T-cell (primary cell): ENCODE measurements at regions not wholly inside any gene's neighbourhood (a gene's known extent, or its start where the extent isn't known, plus 50 kb on each side); places are given as distances from the start of the nearest gene placed in this dataset.

Experiments used
- ATAC-seq, 4 experiments: fragments of 200-7000 bp in 3 of 4; fragments of 150-1000 bp in 1 of 4; cut with Tn5 transposase; replicated peaks in 1 of 4; 1 replicate in 3 of 4; 2 replicates in 1 of 4; pipeline ENCODE4 v1.10.0; 2021; ENCODE audit warnings: moderate library complexity in 3 of 4, mild to moderate bottlenecking in 2 of 4, moderate number of reproducible peaks in 1 of 4
- CTCF ChIA-PET, 2 donors: fragments of 300-600 bp; sonication (Branson Sonifier 250); formaldehyde crosslinking; loops; one replicate each; lab custom pipeline; 2022; ENCODE audit warnings: antibody characterized with exemption in 2 of 2; lab: Charles Lee
- POLR2A ChIA-PET, 2 donors: fragments of 300-600 bp; sonication (Branson Sonifier 250); formaldehyde crosslinking; loops; one replicate each; lab custom pipeline; 2022; ENCODE audit warnings: antibody characterized with exemption in 2 of 2; lab: Charles Lee
- DNase-seq, 35 experiments: peaks; one replicate each; pipeline versions ENCODE4 v3.0.0 to v3.0.0-alpha.2; 2013 to 2023
- H3K27ac ChIP-seq: one replicate; pipeline ENCODE4 v1.5.1; 2013; ENCODE audit warnings: low read length
- H3K27me3 ChIP-seq, 2 experiments: replicated peaks in 1 of 2; 1 replicate in 1 of 2; 2 replicates in 1 of 2; pipeline versions ENCODE4 v1.6.1 to v1.7.0; 2013; ENCODE audit warnings: low read length in 1 of 2, mixed read lengths in 1 of 2; ENCODE audit not compliant: control insufficient read depth in 2 of 2, insufficient read depth in 2 of 2; ENCODE audit errors: extremely low read depth in 1 of 2
- H3K36me3 ChIP-seq, 2 donors: 1 replicate in 1 of 2; 2 replicates in 1 of 2; pipeline versions ENCODE4 v1.6.1 to v1.7.0; 2013; ENCODE audit warnings: low read length in 1 of 2; ENCODE audit not compliant: control insufficient read depth in 2 of 2, insufficient read depth in 1 of 2; ENCODE audit errors: extremely low read depth in 1 of 2
- H3K4me1 ChIP-seq, 2 experiments: 1 replicate in 1 of 2; 2 replicates in 1 of 2; pipeline versions ENCODE4 v1.6.1 to v1.7.0; 2013; ENCODE audit warnings: low read length in 2 of 2, mixed read lengths in 1 of 2; ENCODE audit not compliant: insufficient read depth in 2 of 2, control insufficient read depth in 1 of 2; ENCODE audit errors: extremely low read depth in 1 of 2
- H3K4me3 ChIP-seq, 2 donors: 1 replicate in 1 of 2; 2 replicates in 1 of 2; pipeline versions ENCODE4 v1.5.1 to v1.7.0; 2013; ENCODE audit warnings: mild to moderate bottlenecking in 2 of 2, low read length in 1 of 2, moderate library complexity in 1 of 2; ENCODE audit not compliant: control insufficient read depth in 1 of 2; ENCODE audit errors: extremely low read depth in 1 of 2
- H3K9me3 ChIP-seq: 2 replicates; pipeline ENCODE4 v1.7.0; 2013
- H3K27ac Mint-ChIP-seq, 2 donors: one replicate each; pipeline ENCODE4 v1.8.0; 2020 to 2021; ENCODE audit warnings: mild to moderate bottlenecking in 2 of 2, mixed read lengths in 2 of 2
- H3K27me3 Mint-ChIP-seq, 2 donors: one replicate each; pipeline ENCODE4 v1.8.0; 2021 to 2022; ENCODE audit warnings: mixed read lengths in 2 of 2
- H3K36me3 Mint-ChIP-seq: one replicate; pipeline ENCODE4 v1.8.0; 2021; ENCODE audit warnings: mixed read lengths
- H3K4me1 Mint-ChIP-seq, 3 donors: one replicate each; pipeline ENCODE4 v1.8.0; 2020 to 2022; ENCODE audit warnings: mixed read lengths in 3 of 3, mild to moderate bottlenecking in 1 of 3
- H3K4me3 Mint-ChIP-seq, 3 donors: one replicate each; pipeline ENCODE4 v1.8.0; 2020 to 2022; ENCODE audit warnings: mild to moderate bottlenecking in 3 of 3, mixed read lengths in 3 of 3, moderate library complexity in 3 of 3
- H3K9me3 Mint-ChIP-seq, 3 donors: one replicate each; pipeline ENCODE4 v1.8.0; 2020 to 2022; ENCODE audit warnings: mixed read lengths in 3 of 3
- WGBS: methylation state at CpG from one replicate; pipeline ENCODE4 v1.1.5; 2013; ENCODE audit warnings: missing lambda C conversion rate; ENCODE audit not compliant: insufficient coverage; 5-methylcytosine and 5-hydroxymethylcytosine counted together

GRCh38 chr21:28522014-28522799 lies 470.5 kb downstream of the LTN1 start:
- H3K9me3 Mint-ChIP-seq: no peaks in the 10 kb centered on the region
- ChIA-PET POLR2A (interaction anchor here in 1 of 2 donors (0.6 kb wide), 1 partner anchor 11 kb away, joined by 3 read pairs; no protein-coding TSS in a partner anchor), CTCF (interaction anchor here (0.7 to 2.5 kb wide), 3 partner anchors 9 to 224 kb away, joined by 3 to 20 read pairs (median 6); no protein-coding TSS in a partner anchor)
- peaks cover 0 to 14% of the 10 kb centered on the region in 2 donors for H3K27me3 Mint-ChIP-seq
- H3K27ac Mint-ChIP-seq: no peak overlapping the region
- no peaks in the 10 kb centered on the region for H3K9me3 ChIP-seq
- 0% methylated on average over 1 of the region's 9 CpGs for WGBS
- no peak overlapping the region for H3K4me3 Mint-ChIP-seq
- no peak overlapping the region for H3K27ac ChIP-seq
- no peak overlapping the region for H3K4me3 ChIP-seq
- no peaks in the 10 kb centered on the region for H3K36me3 ChIP-seq
- no peaks in the 10 kb centered on the region for H3K27me3 ChIP-seq
- DNase-seq (peak in 1 of 35 experiments; percentile 16), ATAC-seq (no peak)
- H3K36me3 Mint-ChIP-seq: no peaks in the 10 kb centered on the region
- peaks cover 1 to 7% (median 2%) of the 10 kb centered on the region in 3 donors for H3K4me1 Mint-ChIP-seq
- H3K4me1 ChIP-seq: peaks cover 0 to under 1% of the 10 kb centered on the region in 2 experiments

GRCh38 chr21:28518630-28519029 lies 474.0 kb downstream of the LTN1 start:
- H3K4me1 Mint-ChIP-seq: peaks cover 2 to 9% (median 4%) of the 10 kb centered on the region in 3 donors
- WGBS: 100% methylated on average over 1 of the region's 3 CpGs
- Histone ChIP-seq H3K27me3 (no peaks in the 10 kb centered on the region), H3K4me1 (peaks cover 0 to 2% of the 10 kb centered on the region in 2 experiments), H3K9me3 (no peaks in the 10 kb centered on the region), H3K4me3 (no peak overlapping the region), H3K36me3 (no peaks in the 10 kb centered on the region), H3K27ac (no peak overlapping the region)
- H3K27me3 Mint-ChIP-seq: no peaks in the 10 kb centered on the region
- POLR2A ChIA-PET: no interaction called here
- no peak for DNase-seq
- H3K9me3 Mint-ChIP-seq: no peaks in the 10 kb centered on the region
- H3K27ac Mint-ChIP-seq: no peak overlapping the region
- H3K4me3 Mint-ChIP-seq: no peak overlapping the region
- H3K36me3 Mint-ChIP-seq: no peaks in the 10 kb centered on the region
- ATAC-seq: no peak
- CTCF ChIA-PET: interaction anchor here (0.5 to 8.0 kb wide), 4 partner anchors 55 to 1655 kb away, joined by 3 to 161 read pairs (median 37); no protein-coding TSS in a partner anchor

GRCh38 chr21:28516991-28517592 lies 475.6 kb downstream of the LTN1 start:
- peaks cover 0 to 5% (median 4%) of the 10 kb centered on the region in 3 donors for H3K4me1 Mint-ChIP-seq
- ChIA-PET POLR2A (no interaction called here), CTCF (interaction anchor here (0.6 to 8.0 kb wide), 6 partner anchors 229 to 659 kb away, joined by 3 to 161 read pairs (median 3); no protein-coding TSS in a partner anchor)
- H3K27ac Mint-ChIP-seq: no peak overlapping the region
- Histone ChIP-seq H3K27me3 (no peaks in the 10 kb centered on the region), H3K9me3 (no peaks in the 10 kb centered on the region), H3K36me3 (no peaks in the 10 kb centered on the region), H3K4me3 (no peak overlapping the region), H3K27ac (no peak overlapping the region), H3K4me1 (peaks cover 0 to 2% of the 10 kb centered on the region in 2 experiments)
- DNase-seq (peak; percentile 4 to 72 (median 46)), ATAC-seq (peak; percentile 77 to 88 (median 83))
- H3K9me3 Mint-ChIP-seq: no peaks in the 10 kb centered on the region
- no peaks in the 10 kb centered on the region for H3K36me3 Mint-ChIP-seq
- H3K27me3 Mint-ChIP-seq: no peaks in the 10 kb centered on the region
- 45% methylated on average over 5 of the region's 6 CpGs for WGBS
- H3K4me3 Mint-ChIP-seq: no peak overlapping the region

GRCh38 chr21:28516021-28516420 lies 476.7 kb downstream of the LTN1 start:
- POLR2A ChIA-PET: no interaction called here
- WGBS: no CpG with 5 or more reads among the region's 1 CpG
- Mint-ChIP-seq H3K4me1 (peaks cover 0 to 4% (median 2%) of the 10 kb centered on the region in 3 donors), H3K9me3 (no peaks in the 10 kb centered on the region), H3K4me3 (no peak overlapping the region), H3K27ac (no peak overlapping the region), H3K27me3 (peaks cover 2 to 3% of the 10 kb centered on the region in 2 donors), H3K36me3 (no peaks in the 10 kb centered on the region)
- no peaks in the 10 kb centered on the region for H3K27me3 ChIP-seq
- ATAC-seq (no peak), DNase-seq (no peak)
- peaks cover 0 to 2% of the 10 kb centered on the region in 2 experiments for H3K4me1 ChIP-seq
- H3K27ac ChIP-seq: no peak overlapping the region
- H3K4me3 ChIP-seq: no peak overlapping the region
- no peaks in the 10 kb centered on the region for H3K9me3 ChIP-seq
- H3K36me3 ChIP-seq: no peaks in the 10 kb centered on the region
- CTCF ChIA-PET: interaction anchor here (6.4 to 8.0 kb wide), 2 partner anchors 230 to 231 kb away, joined by 71 to 161 read pairs; no protein-coding TSS in a partner anchor

GRCh38 chr21:28513428-28513827 lies 479.2 kb downstream of the LTN1 start:
- no peak overlapping the region for H3K4me3 ChIP-seq
- ATAC-seq: no peak
- peaks cover 6 to 11% of the 10 kb centered on the region in 2 donors for H3K27me3 Mint-ChIP-seq

GRCh38 chr21:28509031-28509430 lies 483.6 kb downstream of the LTN1 start:
- Mint-ChIP-seq H3K4me1 (no peaks in the 10 kb centered on the region), H3K9me3 (peaks cover 9 to 20% (median 14%) of the 10 kb centered on the region in 3 donors), H3K27ac (no peak overlapping the region), H3K27me3 (peaks cover 6 to 11% of the 10 kb centered on the region in 2 donors), H3K36me3 (no peaks in the 10 kb centered on the region), H3K4me3 (no peak overlapping the region)
- ATAC-seq (no peak), DNase-seq (no peak)
- no peaks in the 10 kb centered on the region for H3K27me3 ChIP-seq
- CTCF ChIA-PET: interaction anchor here in 1 of 2 donors (1.9 kb wide), 1 partner anchor 236 kb away, joined by 7 read pairs; no protein-coding TSS in a partner anchor
- no CpG with 5 or more reads among the region's 3 CpGs for WGBS
- no peaks in the 10 kb centered on the region for H3K4me1 ChIP-seq
- no peaks in the 10 kb centered on the region for H3K9me3 ChIP-seq
- no peaks in the 10 kb centered on the region for H3K36me3 ChIP-seq
- no peak overlapping the region for H3K27ac ChIP-seq
- POLR2A ChIA-PET: no interaction called here
- H3K4me3 ChIP-seq: no peak overlapping the region

More at GRCh38 chr21:28513428-28513827, 479.2 kb downstream of the LTN1 start:
- no peak overlapping the region for H3K27ac ChIP-seq
- H3K27ac Mint-ChIP-seq: no peak overlapping the region
- no peaks in the 10 kb centered on the region for H3K9me3 Mint-ChIP-seq
- ChIA-PET CTCF (interaction anchor here (1.0 to 8.0 kb wide), 6 partner anchors 8 to 426 kb away, joined by 3 to 161 read pairs (median 4); no protein-coding TSS in a partner anchor), POLR2A (no interaction called here)
- no peaks in the 10 kb centered on the region for H3K36me3 Mint-ChIP-seq
- no peaks in the 10 kb centered on the region for H3K27me3 ChIP-seq
- DNase-seq: no peak
- peaks cover 0 to 4% (median 2%) of the 10 kb centered on the region in 3 donors for H3K4me1 Mint-ChIP-seq
- H3K4me3 Mint-ChIP-seq: no peak overlapping the region
- WGBS: no CpG with 5 or more reads among the region's 1 CpG
- H3K4me1 ChIP-seq: peaks cover 0 to 2% of the 10 kb centered on the region in 2 experiments
- no peaks in the 10 kb centered on the region for H3K36me3 ChIP-seq
- no peaks in the 10 kb centered on the region for H3K9me3 ChIP-seq
